GM23338 (cell line): ENCODE measurements at regions not wholly inside any gene's neighbourhood (a gene's known extent, or its start where the extent isn't known, plus 50 kb on each side); places are given as distances from the start of the nearest gene placed in this dataset.

ENCODE experiments used
- ATAC-seq: fragments of 200-7000 bp; cut with Tn5 transposase; 3 replicates; pipeline ENCODE4 v1.9.1; 2020
- DNase-seq: peaks from one replicate; pipeline ENCODE4 v3.0.0-alpha.2; 2015; ENCODE audit warnings: low spot score
- H2AFZ ChIP-seq: fragments of 200-600 bp; sonication (generic); 2 replicates; pipeline ENCODE4 v1.8.0; 2016; ENCODE audit warnings: antibody characterized with exemption, mild to moderate bottlenecking, moderate library complexity
- H3F3A ChIP-seq: fragments of 200-600 bp; sonication (generic); replicated peaks from 2 replicates; pipeline ENCODE4 v1.8.0; 2017; ENCODE audit warnings: antibody characterized with exemption, mixed run types, low read depth
- H3K27ac ChIP-seq: fragments of 200-600 bp; sonication (generic); 2 replicates; pipeline ENCODE4 v1.6.1; 2016; ENCODE audit warnings: low read depth
- H3K27me3 ChIP-seq: fragments of 200-600 bp; sonication (generic); 2 replicates; pipeline ENCODE4 v1.8.0; 2016; ENCODE audit warnings: mild to moderate bottlenecking, mixed run types, moderate library complexity; ENCODE audit not compliant: insufficient read depth
- H3K36me3 ChIP-seq: fragments of 200-600 bp; sonication (generic); 2 replicates; pipeline ENCODE4 v1.8.0; 2016; ENCODE audit warnings: mild to moderate bottlenecking; ENCODE audit not compliant: insufficient read depth
- H3K4me1 ChIP-seq: fragments of 200-600 bp; sonication (generic); 2 replicates; pipeline ENCODE4 v1.8.0; 2016; ENCODE audit warnings: mild to moderate bottlenecking, moderate library complexity; ENCODE audit not compliant: insufficient read depth
- H3K4me2 ChIP-seq: fragments of 200-600 bp; sonication (generic); 2 replicates; pipeline ENCODE4 v1.7.1; 2017; ENCODE audit warnings: mixed run types
- H3K4me3 ChIP-seq: fragments of 200-600 bp; sonication (generic); 2 replicates; pipeline ENCODE4 v1.6.1; 2016; ENCODE audit warnings: mixed run types
- H3K79me2 ChIP-seq: fragments of 200-600 bp; sonication (generic); replicated peaks from 2 replicates; pipeline ENCODE4 v1.8.0; 2017; ENCODE audit warnings: mild to moderate bottlenecking; ENCODE audit not compliant: insufficient read depth
- H3K9me2 ChIP-seq: fragments of 200-600 bp; sonication (generic); 2 replicates; pipeline ENCODE4 v1.8.0; 2017; ENCODE audit not compliant: insufficient read depth
- H4K20me1 ChIP-seq: fragments of 200-600 bp; sonication (generic); replicated peaks from 2 replicates; pipeline ENCODE4 v1.8.0; 2017; ENCODE audit warnings: mild to moderate bottlenecking; ENCODE audit not compliant: insufficient read depth
- H3K27ac Mint-ChIP-seq: 2 replicates; pipeline ENCODE4 v1.8.0; 2020; ENCODE audit warnings: inconsistent platforms, mild to moderate bottlenecking, moderate library complexity, mixed read lengths
- H3K27me3 Mint-ChIP-seq: 3 replicates; pipeline ENCODE4 v1.8.0; 2022; ENCODE audit warnings: low read depth, mild to moderate bottlenecking, moderate library complexity, mixed read lengths, inconsistent platforms; ENCODE audit not compliant: insufficient read depth, poor library complexity
- H3K36me3 Mint-ChIP-seq: 3 replicates; pipeline ENCODE4 v1.8.0; 2021; ENCODE audit warnings: low read depth, mild to moderate bottlenecking, inconsistent platforms, moderate library complexity, mixed read lengths
- H3K4me1 Mint-ChIP-seq: 3 replicates; pipeline ENCODE4 v1.8.0; 2020; ENCODE audit warnings: mild to moderate bottlenecking, inconsistent platforms, mixed read lengths
- H3K4me3 Mint-ChIP-seq: 3 replicates; pipeline ENCODE4 v1.8.0; 2021; ENCODE audit warnings: moderate library complexity, mild to moderate bottlenecking, inconsistent platforms, mixed read lengths
- H3K9me3 Mint-ChIP-seq: 3 replicates; pipeline ENCODE4 v1.8.0; 2020; ENCODE audit warnings: moderate library complexity, mild to moderate bottlenecking, inconsistent platforms, mixed read lengths
- CREB1 ChIP-seq: fragments of 250-450 bp; sonication (Bioruptor Pico); IDR thresholded peaks from 2 replicates; pipeline ENCODE4 v1.5.0; 2020; ENCODE audit warnings: low read depth, mild to moderate bottlenecking, moderate library complexity
- EZH2phosphoT487 ChIP-seq: fragments of 200-600 bp; sonication (generic); IDR thresholded peaks from one replicate; pipeline ENCODE4 v1.8.1; 2018; ENCODE audit warnings: antibody characterized with exemption; ENCODE audit not compliant: unreplicated experiment
- POLR2AphosphoS5 ChIP-seq: IDR thresholded peaks from 2 replicates; pipeline ENCODE4 v1.6.1; 2016; ENCODE audit warnings: antibody characterized with exemption, low read depth
- STAT1 ChIP-seq: IDR thresholded peaks from one replicate; pipeline ENCODE4 v1.6.1; 2016; ENCODE audit warnings: antibody characterized with exemption; ENCODE audit not compliant: unreplicated experiment
- ZNF114 ChIP-seq: fragments of 250-450 bp; sonication (Bioruptor Pico); IDR thresholded peaks from 2 replicates; pipeline ENCODE4 v1.5.0; 2020; ENCODE audit warnings: mild to moderate bottlenecking, moderate library complexity
- TF ChIP-seq, protein P1 (sequence below): fragments of 250-450 bp; sonication (Bioruptor Pico); IDR thresholded peaks from 2 replicates; pipeline ENCODE4 v1.5.0; 2020; ENCODE audit warnings: mild to moderate bottlenecking, moderate library complexity
- TF ChIP-seq, protein P2 (sequence below): IDR thresholded peaks from 2 replicates; pipeline ENCODE4 v1.6.1; 2016; ENCODE audit warnings: antibody characterized with exemption
- TF ChIP-seq, protein P3 (sequence below), 2 experiments: fragments of 200-600 bp in 1 of 2; sonication (generic) in 1 of 2; conservative IDR thresholded peaks; 2 replicates each; pipeline versions ENCODE4 v1.5.1 to v1.6.1; 2016 to 2017; ENCODE audit warnings: antibody characterized with exemption in 2 of 2, low read depth in 2 of 2, mild to moderate bottlenecking in 2 of 2, moderate library complexity in 1 of 2
- TF ChIP-seq, protein P4 (sequence below): IDR thresholded peaks from one replicate; pipeline ENCODE4 v1.6.1; 2018; ENCODE audit warnings: antibody characterized with exemption; ENCODE audit not compliant: unreplicated experiment

DNA sequence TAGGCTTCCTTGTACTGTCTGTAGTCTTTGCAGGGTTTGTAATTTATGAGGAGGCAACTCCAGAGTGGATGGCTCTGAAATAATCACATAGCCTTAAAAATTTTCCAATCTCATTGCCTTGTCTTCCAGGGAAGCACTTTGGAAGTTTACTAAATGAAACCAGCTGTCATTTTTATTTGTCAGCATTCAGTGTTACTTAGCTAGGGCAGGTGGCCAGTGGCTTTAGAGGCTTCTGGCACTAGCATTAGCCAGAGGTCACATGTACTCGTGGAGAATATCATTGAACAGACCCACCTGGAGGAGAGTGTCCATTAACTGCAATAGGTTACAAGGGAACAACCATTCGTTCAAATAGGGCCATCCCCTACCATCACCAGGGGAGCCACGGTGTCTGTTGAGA, 160.3 kb upstream of the SLC28A3 start:
- H3K4me3 ChIP-seq: no peak overlapping the region
- H3K4me3 Mint-ChIP-seq: no peak overlapping the region
- H3K27ac Mint-ChIP-seq: no peak overlapping the region
- H3K4me1 ChIP-seq: no peaks in the 10 kb centered on the region
- no peak overlapping the region for H3K4me2 ChIP-seq
- no peaks in the 10 kb centered on the region for H4K20me1 ChIP-seq
- no peaks in the 10 kb centered on the region for H3K36me3 ChIP-seq
- DNase-seq: no peak
- H3K27me3 Mint-ChIP-seq: peaks cover 2% of the 10 kb centered on the region
- peaks cover 9% of the 10 kb centered on the region; the same call in 1 of the 2 replicates for H3K9me2 ChIP-seq
- TF ChIP-seq CREB1 (no peak), ZNF114 (CRISPR knock-in tag) (no peak), EZH2phosphoT487 (no peak), STAT1 (no peak), POLR2AphosphoS5 (no peak)
- TF ChIP-seq, protein P1, sequence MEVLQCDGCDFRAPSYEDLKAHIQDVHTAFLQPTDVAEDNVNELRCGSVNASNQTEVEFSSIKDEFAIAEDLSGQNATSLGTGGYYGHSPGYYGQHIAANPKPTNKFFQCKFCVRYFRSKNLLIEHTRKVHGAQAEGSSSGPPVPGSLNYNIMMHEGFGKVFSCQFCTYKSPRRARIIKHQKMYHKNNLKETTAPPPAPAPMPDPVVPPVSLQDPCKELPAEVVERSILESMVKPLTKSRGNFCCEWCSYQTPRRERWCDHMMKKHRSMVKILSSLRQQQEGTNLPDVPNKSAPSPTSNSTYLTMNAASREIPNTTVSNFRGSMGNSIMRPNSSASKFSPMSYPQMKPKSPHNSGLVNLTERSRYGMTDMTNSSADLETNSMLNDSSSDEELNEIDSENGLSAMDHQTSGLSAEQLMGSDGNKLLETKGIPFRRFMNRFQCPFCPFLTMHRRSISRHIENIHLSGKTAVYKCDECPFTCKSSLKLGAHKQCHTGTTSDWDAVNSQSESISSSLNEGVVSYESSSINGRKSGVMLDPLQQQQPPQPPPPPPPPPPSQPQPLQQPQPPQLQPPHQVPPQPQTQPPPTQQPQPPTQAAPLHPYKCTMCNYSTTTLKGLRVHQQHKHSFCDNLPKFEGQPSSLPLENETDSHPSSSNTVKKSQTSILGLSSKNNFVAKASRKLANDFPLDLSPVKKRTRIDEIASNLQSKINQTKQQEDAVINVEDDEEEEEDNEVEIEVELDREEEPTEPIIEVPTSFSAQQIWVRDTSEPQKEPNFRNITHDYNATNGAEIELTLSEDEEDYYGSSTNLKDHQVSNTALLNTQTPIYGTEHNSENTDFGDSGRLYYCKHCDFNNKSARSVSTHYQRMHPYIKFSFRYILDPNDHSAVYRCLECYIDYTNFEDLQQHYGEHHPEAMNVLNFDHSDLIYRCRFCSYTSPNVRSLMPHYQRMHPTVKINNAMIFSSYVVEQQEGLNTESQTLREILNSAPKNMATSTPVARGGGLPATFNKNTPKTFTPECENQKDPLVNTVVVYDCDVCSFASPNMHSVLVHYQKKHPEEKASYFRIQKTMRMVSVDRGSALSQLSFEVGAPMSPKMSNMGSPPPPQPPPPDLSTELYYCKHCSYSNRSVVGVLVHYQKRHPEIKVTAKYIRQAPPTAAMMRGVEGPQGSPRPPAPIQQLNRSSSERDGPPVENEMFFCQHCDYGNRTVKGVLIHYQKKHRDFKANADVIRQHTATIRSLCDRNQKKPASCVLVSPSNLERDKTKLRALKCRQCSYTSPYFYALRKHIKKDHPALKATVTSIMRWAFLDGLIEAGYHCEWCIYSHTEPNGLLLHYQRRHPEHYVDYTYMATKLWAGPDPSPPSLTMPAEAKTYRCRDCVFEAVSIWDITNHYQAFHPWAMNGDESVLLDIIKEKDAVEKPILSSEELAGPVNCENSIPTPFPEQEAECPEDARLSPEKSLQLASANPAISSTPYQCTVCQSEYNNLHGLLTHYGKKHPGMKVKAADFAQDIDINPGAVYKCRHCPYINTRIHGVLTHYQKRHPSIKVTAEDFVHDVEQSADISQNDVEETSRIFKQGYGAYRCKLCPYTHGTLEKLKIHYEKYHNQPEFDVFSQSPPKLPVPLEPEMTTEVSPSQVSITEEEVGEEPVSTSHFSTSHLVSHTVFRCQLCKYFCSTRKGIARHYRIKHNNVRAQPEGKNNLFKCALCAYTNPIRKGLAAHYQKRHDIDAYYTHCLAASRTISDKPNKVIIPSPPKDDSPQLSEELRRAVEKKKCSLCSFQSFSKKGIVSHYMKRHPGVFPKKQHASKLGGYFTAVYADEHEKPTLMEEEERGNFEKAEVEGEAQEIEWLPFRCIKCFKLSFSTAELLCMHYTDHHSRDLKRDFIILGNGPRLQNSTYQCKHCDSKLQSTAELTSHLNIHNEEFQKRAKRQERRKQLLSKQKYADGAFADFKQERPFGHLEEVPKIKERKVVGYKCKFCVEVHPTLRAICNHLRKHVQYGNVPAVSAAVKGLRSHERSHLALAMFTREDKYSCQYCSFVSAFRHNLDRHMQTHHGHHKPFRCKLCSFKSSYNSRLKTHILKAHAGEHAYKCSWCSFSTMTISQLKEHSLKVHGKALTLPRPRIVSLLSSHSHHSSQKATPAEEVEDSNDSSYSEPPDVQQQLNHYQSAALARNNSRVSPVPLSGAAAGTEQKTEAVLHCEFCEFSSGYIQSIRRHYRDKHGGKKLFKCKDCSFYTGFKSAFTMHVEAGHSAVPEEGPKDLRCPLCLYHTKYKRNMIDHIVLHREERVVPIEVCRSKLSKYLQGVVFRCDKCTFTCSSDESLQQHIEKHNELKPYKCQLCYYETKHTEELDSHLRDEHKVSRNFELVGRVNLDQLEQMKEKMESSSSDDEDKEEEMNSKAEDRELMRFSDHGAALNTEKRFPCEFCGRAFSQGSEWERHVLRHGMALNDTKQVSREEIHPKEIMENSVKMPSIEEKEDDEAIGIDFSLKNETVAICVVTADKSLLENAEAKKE (CRISPR knock-in tag): no peak
- TF ChIP-seq, protein P2, sequence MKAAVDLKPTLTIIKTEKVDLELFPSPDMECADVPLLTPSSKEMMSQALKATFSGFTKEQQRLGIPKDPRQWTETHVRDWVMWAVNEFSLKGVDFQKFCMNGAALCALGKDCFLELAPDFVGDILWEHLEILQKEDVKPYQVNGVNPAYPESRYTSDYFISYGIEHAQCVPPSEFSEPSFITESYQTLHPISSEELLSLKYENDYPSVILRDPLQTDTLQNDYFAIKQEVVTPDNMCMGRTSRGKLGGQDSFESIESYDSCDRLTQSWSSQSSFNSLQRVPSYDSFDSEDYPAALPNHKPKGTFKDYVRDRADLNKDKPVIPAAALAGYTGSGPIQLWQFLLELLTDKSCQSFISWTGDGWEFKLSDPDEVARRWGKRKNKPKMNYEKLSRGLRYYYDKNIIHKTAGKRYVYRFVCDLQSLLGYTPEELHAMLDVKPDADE: no peak
- TF ChIP-seq, protein P3, sequence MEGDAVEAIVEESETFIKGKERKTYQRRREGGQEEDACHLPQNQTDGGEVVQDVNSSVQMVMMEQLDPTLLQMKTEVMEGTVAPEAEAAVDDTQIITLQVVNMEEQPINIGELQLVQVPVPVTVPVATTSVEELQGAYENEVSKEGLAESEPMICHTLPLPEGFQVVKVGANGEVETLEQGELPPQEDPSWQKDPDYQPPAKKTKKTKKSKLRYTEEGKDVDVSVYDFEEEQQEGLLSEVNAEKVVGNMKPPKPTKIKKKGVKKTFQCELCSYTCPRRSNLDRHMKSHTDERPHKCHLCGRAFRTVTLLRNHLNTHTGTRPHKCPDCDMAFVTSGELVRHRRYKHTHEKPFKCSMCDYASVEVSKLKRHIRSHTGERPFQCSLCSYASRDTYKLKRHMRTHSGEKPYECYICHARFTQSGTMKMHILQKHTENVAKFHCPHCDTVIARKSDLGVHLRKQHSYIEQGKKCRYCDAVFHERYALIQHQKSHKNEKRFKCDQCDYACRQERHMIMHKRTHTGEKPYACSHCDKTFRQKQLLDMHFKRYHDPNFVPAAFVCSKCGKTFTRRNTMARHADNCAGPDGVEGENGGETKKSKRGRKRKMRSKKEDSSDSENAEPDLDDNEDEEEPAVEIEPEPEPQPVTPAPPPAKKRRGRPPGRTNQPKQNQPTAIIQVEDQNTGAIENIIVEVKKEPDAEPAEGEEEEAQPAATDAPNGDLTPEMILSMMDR (conservative IDR thresholded peaks at IDR 0.05; ENCODE audit: low read depth in 2 of 2): no peak
- TF ChIP-seq, protein P4, sequence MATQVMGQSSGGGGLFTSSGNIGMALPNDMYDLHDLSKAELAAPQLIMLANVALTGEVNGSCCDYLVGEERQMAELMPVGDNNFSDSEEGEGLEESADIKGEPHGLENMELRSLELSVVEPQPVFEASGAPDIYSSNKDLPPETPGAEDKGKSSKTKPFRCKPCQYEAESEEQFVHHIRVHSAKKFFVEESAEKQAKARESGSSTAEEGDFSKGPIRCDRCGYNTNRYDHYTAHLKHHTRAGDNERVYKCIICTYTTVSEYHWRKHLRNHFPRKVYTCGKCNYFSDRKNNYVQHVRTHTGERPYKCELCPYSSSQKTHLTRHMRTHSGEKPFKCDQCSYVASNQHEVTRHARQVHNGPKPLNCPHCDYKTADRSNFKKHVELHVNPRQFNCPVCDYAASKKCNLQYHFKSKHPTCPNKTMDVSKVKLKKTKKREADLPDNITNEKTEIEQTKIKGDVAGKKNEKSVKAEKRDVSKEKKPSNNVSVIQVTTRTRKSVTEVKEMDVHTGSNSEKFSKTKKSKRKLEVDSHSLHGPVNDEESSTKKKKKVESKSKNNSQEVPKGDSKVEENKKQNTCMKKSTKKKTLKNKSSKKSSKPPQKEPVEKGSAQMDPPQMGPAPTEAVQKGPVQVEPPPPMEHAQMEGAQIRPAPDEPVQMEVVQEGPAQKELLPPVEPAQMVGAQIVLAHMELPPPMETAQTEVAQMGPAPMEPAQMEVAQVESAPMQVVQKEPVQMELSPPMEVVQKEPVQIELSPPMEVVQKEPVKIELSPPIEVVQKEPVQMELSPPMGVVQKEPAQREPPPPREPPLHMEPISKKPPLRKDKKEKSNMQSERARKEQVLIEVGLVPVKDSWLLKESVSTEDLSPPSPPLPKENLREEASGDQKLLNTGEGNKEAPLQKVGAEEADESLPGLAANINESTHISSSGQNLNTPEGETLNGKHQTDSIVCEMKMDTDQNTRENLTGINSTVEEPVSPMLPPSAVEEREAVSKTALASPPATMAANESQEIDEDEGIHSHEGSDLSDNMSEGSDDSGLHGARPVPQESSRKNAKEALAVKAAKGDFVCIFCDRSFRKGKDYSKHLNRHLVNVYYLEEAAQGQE: no peak
- H3K79me2 ChIP-seq: no peaks in the 10 kb centered on the region
- H3K9me3 Mint-ChIP-seq: no peaks in the 10 kb centered on the region
- no peaks in the 10 kb centered on the region for H3K27me3 ChIP-seq
- no peaks in the 10 kb centered on the region for H3K4me1 Mint-ChIP-seq
- no peak overlapping the region for H2AFZ ChIP-seq
- ATAC-seq: no peak
- H3K36me3 Mint-ChIP-seq: no peaks in the 10 kb centered on the region
- H3F3A ChIP-seq: no peaks in the 10 kb centered on the region
- no peak overlapping the region for H3K27ac ChIP-seq
